ENCODE measurements at regions not wholly inside any gene's neighbourhood (a gene's known extent, or its start where the extent isn't known, plus 50 kb on each side); places are given as distances from the start of the nearest gene placed in this dataset.

GRCh38 chr14:82740547-82740946, 1206.9 kb upstream of the SEL1L start:
- no peak for TF ChIP-seq CTCF (conservative IDR thresholded peaks at IDR 0.05; ENCODE audit: low read depth in 2 of 2)
- no peak for TF ChIP-seq EZH2 (IDR thresholded peaks at IDR 0.05; ENCODE audit: low read depth, unreplicated experiment)
- TF ChIP-seq REST (IDR thresholded peaks at IDR 0.05; ENCODE audit: unreplicated experiment) = no peak
- no peak for TF ChIP-seq POLR2AphosphoS5 (IDR thresholded peaks at IDR 0.05; ENCODE audit: low read depth)
- TF ChIP-seq EZH2phosphoT487 (IDR thresholded peaks at IDR 0.05; ENCODE audit: unreplicated experiment) = no peak
- TF ChIP-seq JUNB (IDR thresholded peaks at IDR 0.05; ENCODE audit: unreplicated experiment) = no peak
- no peak for TF ChIP-seq ZNF331 (CRISPR knock-in tag; IDR thresholded peaks at IDR 0.05; ENCODE audit: low read depth)
- TF ChIP-seq ETS1 (IDR thresholded peaks at IDR 0.05) = no peak

Data from GM23338 (cell line).